ENCODE measurements at regions not wholly inside any gene's neighbourhood (a gene's known extent, or its start where the extent isn't known, plus 50 kb on each side); places are given as distances from the start of the nearest gene placed in this dataset.
A peak's percentile ranks its signal among the peaks of the same experiment; 100 is the strongest.

GRCh38 chr3:101172516-101172915 is 147.9 kb downstream of the IMPG2 start:
- no peak for TF ChIP-seq CTCF (IDR thresholded peaks at IDR 0.05)
- Mint-ChIP-seq H3K9me3 (peaks cover 9% of the 10 kb centered on the region), H3K36me3 (ENCODE audit: low read depth) (no peaks in the 10 kb centered on the region), H3K4me3 (no peak overlapping the region), H3K27me3 (ENCODE audit: low read depth, poor library complexity) (peaks cover 1% of the 10 kb centered on the region), H3K27ac (no peak overlapping the region), H3K4me1 (peaks cover 5% of the 10 kb centered on the region)
- no peak for DNase-seq

GRCh38 chr3:101171681-101172191 is 148.6 kb downstream of the IMPG2 start:
- no peaks in the 10 kb centered on the region for H3K27me3 Mint-ChIP-seq (ENCODE audit: low read depth, poor library complexity)
- no peak for DNase-seq
- no peak for TF ChIP-seq CTCF (IDR thresholded peaks at IDR 0.05)
- H3K27ac Mint-ChIP-seq = no peak overlapping the region
- H3K9me3 Mint-ChIP-seq = peaks cover 9% of the 10 kb centered on the region
- H3K4me3 Mint-ChIP-seq = no peak overlapping the region
- no peaks in the 10 kb centered on the region for H3K36me3 Mint-ChIP-seq (ENCODE audit: low read depth)
- H3K4me1 Mint-ChIP-seq = peaks cover 5% of the 10 kb centered on the region

GRCh38 chr3:101170806-101171558 is 149.4 kb downstream of the IMPG2 start:
- peaks cover 5% of the 10 kb centered on the region for H3K4me1 Mint-ChIP-seq
- H3K9me3 Mint-ChIP-seq = peaks cover 9% of the 10 kb centered on the region
- DNase-seq = no peak
- no peaks in the 10 kb centered on the region for H3K36me3 Mint-ChIP-seq (ENCODE audit: low read depth)
- peak overlapping the region; percentile 58 for H3K27ac Mint-ChIP-seq
- no peaks in the 10 kb centered on the region for H3K27me3 Mint-ChIP-seq (ENCODE audit: low read depth, poor library complexity)
- no peak overlapping the region for H3K4me3 Mint-ChIP-seq
- TF ChIP-seq CTCF (IDR thresholded peaks at IDR 0.05) = no peak

- no peaks in the 10 kb centered on the region for H3K27me3 Mint-ChIP-seq (ENCODE audit: low read depth, poor library complexity)
- no peak for DNase-seq
- TF ChIP-seq CTCF (IDR thresholded peaks at IDR 0.05) = no peak
- H3K4me1 Mint-ChIP-seq = peaks cover 5% of the 10 kb centered on the region
- peaks cover 9% of the 10 kb centered on the region for H3K9me3 Mint-ChIP-seq
- no peak overlapping the region for H3K4me3 Mint-ChIP-seq
- H3K36me3 Mint-ChIP-seq (ENCODE audit: low read depth) = no peaks in the 10 kb centered on the region
- H3K27ac Mint-ChIP-seq = no peak overlapping the region
Observed at GRCh38 chr3:101170062-101170771, 150.2 kb downstream of the IMPG2 start.

- Mint-ChIP-seq H3K4me3 (no peak overlapping the region), H3K4me1 (peaks cover 5% of the 10 kb centered on the region), H3K27ac (no peak overlapping the region), H3K36me3 (ENCODE audit: low read depth) (no peaks in the 10 kb centered on the region), H3K9me3 (peaks cover 4% of the 10 kb centered on the region), H3K27me3 (ENCODE audit: low read depth, poor library complexity) (no peaks in the 10 kb centered on the region)
- DNase-seq = no peak
- no peak for TF ChIP-seq CTCF (IDR thresholded peaks at IDR 0.05)
Observed at GRCh38 chr3:101169516-101169915, 150.9 kb downstream of the IMPG2 start.
